ENCODE measurements at regions not wholly inside any gene's neighbourhood (a gene's known extent, or its start where the extent isn't known, plus 50 kb on each side); places are given as distances from the start of the nearest gene placed in this dataset.

- peaks cover 3% of the 10 kb centered on the region for H3K9me3 Mint-ChIP-seq (ENCODE audit: unreplicated experiment)
- peak; percentile 65 for DNase-seq (ENCODE audit: low read depth)
Observed at GRCh38 chr13:73259061-73260017, 200.5 kb downstream of the KLF5 start.

GRCh38 chr13:73258406-73258805 is 199.6 kb downstream of the KLF5 start:
- no peak overlapping the region for H3K4me2 ChIP-seq (ENCODE audit: low read length)
- H3K9ac ChIP-seq (ENCODE audit: low read length), result no peak overlapping the region
- H3K27ac Mint-ChIP-seq (ENCODE audit: unreplicated experiment), result no peak overlapping the region
- no peaks in the 10 kb centered on the region for H3K9me3 ChIP-seq (ENCODE audit: insufficient read depth, low read depth, low read length)
- peaks cover 3% of the 10 kb centered on the region for H3K9me3 Mint-ChIP-seq (ENCODE audit: unreplicated experiment)
- no peak overlapping the region for H3K4me3 Mint-ChIP-seq (ENCODE audit: unreplicated experiment)
- FAIRE-seq (no peak), DNase-seq (ENCODE audit: low read depth) (no peak)
- no peak overlapping the region for H3K27ac ChIP-seq (ENCODE audit: low read depth, low read length)
- H3K27me3 ChIP-seq (ENCODE audit: insufficient read depth, low read length), result no peaks in the 10 kb centered on the region
- H3K27me3 Mint-ChIP-seq (ENCODE audit: low read depth, unreplicated experiment), result no peaks in the 10 kb centered on the region
- H3K4me1 Mint-ChIP-seq (ENCODE audit: low read depth, unreplicated experiment), result peaks cover 2% of the 10 kb centered on the region
- H3K79me2 ChIP-seq (ENCODE audit: insufficient read depth, low read length), result no peaks in the 10 kb centered on the region
- no peaks in the 10 kb centered on the region for H4K20me1 ChIP-seq (ENCODE audit: insufficient read depth, low read length)
- no peak overlapping the region for H2AFZ ChIP-seq (ENCODE audit: low read depth, low read length)
- no peaks in the 10 kb centered on the region for H3K36me3 ChIP-seq (ENCODE audit: insufficient read depth, low read length)
- H3K4me3 ChIP-seq (ENCODE audit: insufficient read depth, low read depth, low read length), result no peak overlapping the region
- peaks cover 2% of the 10 kb centered on the region for H3K36me3 Mint-ChIP-seq (ENCODE audit: low read depth, unreplicated experiment)
- no peaks in the 10 kb centered on the region for H3K4me1 ChIP-seq (ENCODE audit: insufficient read depth, low read length)
- TF ChIP-seq CTCF (IDR thresholded peaks at IDR 0.05; ENCODE audit: insufficient read depth, low read depth, low read length) (no peak), EZH2 (IDR thresholded peaks at IDR 0.05; ENCODE audit: insufficient read depth, low read length) (no peak)

More at GRCh38 chr13:73259061-73260017, 200.5 kb downstream of the KLF5 start:
- no peaks in the 10 kb centered on the region for H4K20me1 ChIP-seq (ENCODE audit: insufficient read depth, low read length)
- H3K4me3 Mint-ChIP-seq (ENCODE audit: unreplicated experiment), result no peak overlapping the region
- peaks cover 2% of the 10 kb centered on the region for H3K4me1 Mint-ChIP-seq (ENCODE audit: low read depth, unreplicated experiment)
- TF ChIP-seq EZH2 (IDR thresholded peaks at IDR 0.05; ENCODE audit: insufficient read depth, low read length), result no peak
- TF ChIP-seq CTCF (IDR thresholded peaks at IDR 0.05; ENCODE audit: insufficient read depth, low read depth, low read length), result no peak
- no peak overlapping the region for H3K9ac ChIP-seq (ENCODE audit: low read length)
- no peak overlapping the region for H3K4me3 ChIP-seq (ENCODE audit: insufficient read depth, low read depth, low read length)
- no peaks in the 10 kb centered on the region for H3K36me3 ChIP-seq (ENCODE audit: insufficient read depth, low read length)
- FAIRE-seq, result no peak
- H3K4me2 ChIP-seq (ENCODE audit: low read length), result no peak overlapping the region
- no peaks in the 10 kb centered on the region for H3K79me2 ChIP-seq (ENCODE audit: insufficient read depth, low read length)
- H2AFZ ChIP-seq (ENCODE audit: low read depth, low read length), result no peak overlapping the region
- no peak overlapping the region for H3K27ac ChIP-seq (ENCODE audit: low read depth, low read length)
- H3K27me3 Mint-ChIP-seq (ENCODE audit: low read depth, unreplicated experiment), result no peaks in the 10 kb centered on the region
- no peaks in the 10 kb centered on the region for H3K4me1 ChIP-seq (ENCODE audit: insufficient read depth, low read length)
- H3K36me3 Mint-ChIP-seq (ENCODE audit: low read depth, unreplicated experiment), result peaks cover 2% of the 10 kb centered on the region
- H3K27me3 ChIP-seq (ENCODE audit: insufficient read depth, low read length), result no peaks in the 10 kb centered on the region
- H3K27ac Mint-ChIP-seq (ENCODE audit: unreplicated experiment), result no peak overlapping the region
- no peaks in the 10 kb centered on the region for H3K9me3 ChIP-seq (ENCODE audit: insufficient read depth, low read depth, low read length)

- Histone ChIP-seq H3K27ac (ENCODE audit: low read depth, low read length) (no peak overlapping the region), H3K36me3 (ENCODE audit: insufficient read depth, low read length) (no peaks in the 10 kb centered on the region), H3K79me2 (ENCODE audit: insufficient read depth, low read length) (no peaks in the 10 kb centered on the region), H3K4me1 (ENCODE audit: insufficient read depth, low read length) (no peaks in the 10 kb centered on the region), H3K9ac (ENCODE audit: low read length) (no peak overlapping the region), H3K4me3 (ENCODE audit: insufficient read depth, low read depth, low read length) (no peak overlapping the region), H3K27me3 (ENCODE audit: insufficient read depth, low read length) (no peaks in the 10 kb centered on the region), H3K4me2 (ENCODE audit: low read length) (no peak overlapping the region), H3K9me3 (ENCODE audit: insufficient read depth, low read depth, low read length) (no peaks in the 10 kb centered on the region), H4K20me1 (ENCODE audit: insufficient read depth, low read length) (no peaks in the 10 kb centered on the region), H2AFZ (ENCODE audit: low read depth, low read length) (no peak overlapping the region)
- Mint-ChIP-seq H3K27me3 (ENCODE audit: low read depth, unreplicated experiment) (no peaks in the 10 kb centered on the region), H3K9me3 (ENCODE audit: unreplicated experiment) (peaks cover 3% of the 10 kb centered on the region), H3K4me1 (ENCODE audit: low read depth, unreplicated experiment) (peaks cover 2% of the 10 kb centered on the region), H3K4me3 (ENCODE audit: unreplicated experiment) (no peak overlapping the region), H3K27ac (ENCODE audit: unreplicated experiment) (no peak overlapping the region), H3K36me3 (ENCODE audit: low read depth, unreplicated experiment) (peaks cover 2% of the 10 kb centered on the region)
- FAIRE-seq (no peak), DNase-seq (ENCODE audit: low read depth) (no peak)
- TF ChIP-seq CTCF (IDR thresholded peaks at IDR 0.05; ENCODE audit: insufficient read depth, low read depth, low read length), result no peak
- no peak for TF ChIP-seq EZH2 (IDR thresholded peaks at IDR 0.05; ENCODE audit: insufficient read depth, low read length)
Observed at GRCh38 chr13:73254827-73255226, 196.0 kb downstream of the KLF5 start.
